Iris pigment epithelial cell (primary cell): ENCODE measurements at regions not wholly inside any gene's neighbourhood (a gene's known extent, or its start where the extent isn't known, plus 50 kb on each side); places are given as distances from the start of the nearest gene placed in this dataset.
A peak's percentile ranks its signal among the peaks of the same experiment; 100 is the strongest.
"Not testable (repeated sequence)": the region's sequence is repeated elsewhere in the genome, so short reads cannot be mapped to it uniquely, and the experiment has no call there.

Experiments
- DNase-seq: peaks from one replicate; pipeline ENCODE4 v3.0.0-alpha.2; 2011; ENCODE audit warnings: low read depth

GRCh38 chr6:156688620-156688971, 88.6 kb upstream of the ARID1B start:
- no peak for DNase-seq

- peak; percentile 40 for DNase-seq
These were observed 89.2 kb upstream of the ARID1B start for GRCh38 chr6:156687789-156688619.

- peak; percentile 87 for DNase-seq
These were observed 90.0 kb upstream of the ARID1B start for GRCh38 chr6:156686995-156687788.

- peak; percentile 70 for DNase-seq
These were observed 90.7 kb upstream of the ARID1B start for GRCh38 chr6:156686301-156686994.

- no peak for DNase-seq
These were observed 91.4 kb upstream of the ARID1B start for GRCh38 chr6:156685823-156686222.

GRCh38 chr6:156683821-156684220, 93.4 kb upstream of the ARID1B start:
- DNase-seq: no peak

- no peak for DNase-seq
These were observed 100.5 kb upstream of the ARID1B start for GRCh38 chr6:156676721-156677120.

GRCh38 chr6:156674197-156674596, 103.0 kb upstream of the ARID1B start:
- DNase-seq: no peak

- not testable (repeated sequence) for DNase-seq
These were observed 107.1 kb upstream of the ARID1B start for GRCh38 chr6:156670097-156670496.

- no peak for DNase-seq
These were observed 115.1 kb upstream of the ARID1B start for GRCh38 chr6:156662025-156662445.

- no peak for DNase-seq
These were observed 116.8 kb upstream of the ARID1B start for GRCh38 chr6:156660389-156660788.

- no peak for DNase-seq
These were observed 117.4 kb upstream of the ARID1B start for GRCh38 chr6:156659822-156660198.

- no peak for DNase-seq
These were observed 118.0 kb upstream of the ARID1B start for GRCh38 chr6:156658966-156659821.

GRCh38 chr6:156658186-156658965, 118.8 kb upstream of the ARID1B start:
- DNase-seq: peak; percentile 94

- no peak for DNase-seq
These were observed 119.9 kb upstream of the ARID1B start for GRCh38 chr6:156657296-156657695.

- DNase-seq: no peak
These were observed 122.0 kb upstream of the ARID1B start for GRCh38 chr6:156654919-156655918.

- DNase-seq: no peak
These were observed 124.9 kb upstream of the ARID1B start for GRCh38 chr6:156652231-156652750.

GRCh38 chr6:156651486-156651885, 125.7 kb upstream of the ARID1B start:
- no peak for DNase-seq

GRCh38 chr6:156650896-156651390, 126.2 kb upstream of the ARID1B start:
- no peak for DNase-seq
